ENCODE measurements at regions not wholly inside any gene's neighbourhood (a gene's known extent, or its start where the extent isn't known, plus 50 kb on each side); places are given as distances from the start of the nearest gene placed in this dataset.

GRCh38 chr11:42906226-42906625 lies 405.6 kb upstream of the API5 start:
- TF ChIP-seq CTCF (conservative IDR thresholded peaks at IDR 0.05; ENCODE audit: low read length) = no peak
- no peak for TF ChIP-seq EZH2phosphoT487 (IDR thresholded peaks at IDR 0.05; ENCODE audit: borderline replicate concordance, low read depth, low read length)

All from OCI-LY7 (cell line).